Sigmoid colon (tissue), 6 donors: ENCODE measurements at regions not wholly inside any gene's neighbourhood (a gene's known extent, or its start where the extent isn't known, plus 50 kb on each side); places are given as distances from the start of the nearest gene placed in this dataset.
"Not testable (repeated sequence)": the region's sequence is repeated elsewhere in the genome, so short reads cannot be mapped to it uniquely, and the experiment has no call there.

Source experiments
- DNase-seq: peaks from one replicate; pipeline ENCODE4 v3.0.0-alpha.2; 2019
- H3K27ac ChIP-seq, 4 donors: fragments of 200-600 bp; sonication (generic); one replicate each; pipeline ENCODE4 v1.5.1; 2016 to 2019; ENCODE audit warnings: mild to moderate bottlenecking in 1 of 4
- H3K27me3 ChIP-seq, 3 donors: fragments of 200-600 bp; sonication (generic); one replicate each; pipeline ENCODE4 v1.5.1; 2019; ENCODE audit warnings: mild to moderate bottlenecking in 1 of 3
- H3K36me3 ChIP-seq, 4 donors: fragments of 200-600 bp; sonication (generic); one replicate each; pipeline ENCODE4 v1.5.1; 2016 to 2019
- H3K4me1 ChIP-seq, 4 donors: fragments of 200-600 bp; sonication (generic); one replicate each; pipeline ENCODE4 v1.5.1; 2017 to 2019
- H3K4me3 ChIP-seq, 4 donors: fragments of 200-600 bp; sonication (generic); one replicate each; pipeline ENCODE4 v1.5.1; 2017 to 2019; ENCODE audit warnings: mild to moderate bottlenecking in 2 of 4, moderate library complexity in 1 of 4
- H3K9me3 ChIP-seq, 4 donors: fragments of 200-600 bp in 3 of 4; sonication (generic) in 3 of 4; one replicate each; pipeline versions ENCODE4 v1.5.1 to v1.6.1; 2013 to 2019
- EP300 ChIP-seq, 4 donors: sonication (generic); formaldehyde crosslinking; IDR thresholded peaks; one replicate each; pipeline ENCODE4 v1.6.1; 2017; ENCODE audit warnings: antibody characterized with exemption in 4 of 4
- POLR2A ChIP-seq, 2 donors: fragments of 450-650 bp; IDR thresholded peaks; one replicate each; pipeline ENCODE4 v1.6.1; 2016; ENCODE audit warnings: antibody characterized with exemption in 2 of 2, mild to moderate bottlenecking in 2 of 2, moderate library complexity in 2 of 2
- POLR2AphosphoS5 ChIP-seq, 4 donors: sonication (generic); formaldehyde crosslinking; IDR thresholded peaks; one replicate each; pipeline ENCODE4 v1.6.1; 2017; ENCODE audit warnings: antibody characterized with exemption in 4 of 4
- WGBS, 2 donors: extraction: QIAGEN DNeasy Blood & Tissue Kit; methylation state at CpG; one replicate each; pipeline ENCODE4 v1.1.7; 2013; 5-methylcytosine and 5-hydroxymethylcytosine counted together
- intact Hi-C: fragments of 100-400 bp; cut with DNase I; formaldehyde crosslinking; loops from one replicate; pipeline ENCODE4 v1.15.1; 2023
- TF ChIP-seq, protein P1 (sequence below), 4 experiments: fragments of 450-650 bp in 3 of 4; fragments of 200-600 bp in 1 of 4; IDR thresholded peaks; one replicate each; pipeline ENCODE4 v1.5.1; 2016 to 2019; ENCODE audit warnings: antibody characterized with exemption in 4 of 4, mild to moderate bottlenecking in 3 of 4, moderate library complexity in 2 of 4
- donor health status: healthy with polysubstance abuse.
- donor health status: healthy.

GRCh38 chr4:14919785-14920184, 82.5 kb upstream of the CPEB2 start:
- peaks cover 0 to 10% (median 7%) of the 10 kb centered on the region in 4 donors for H3K4me1 ChIP-seq
- H3K9me3 ChIP-seq: no peaks in the 10 kb centered on the region
- TF ChIP-seq POLR2A (IDR thresholded peaks at IDR 0.05): no peak
- TF ChIP-seq, protein P1, sequence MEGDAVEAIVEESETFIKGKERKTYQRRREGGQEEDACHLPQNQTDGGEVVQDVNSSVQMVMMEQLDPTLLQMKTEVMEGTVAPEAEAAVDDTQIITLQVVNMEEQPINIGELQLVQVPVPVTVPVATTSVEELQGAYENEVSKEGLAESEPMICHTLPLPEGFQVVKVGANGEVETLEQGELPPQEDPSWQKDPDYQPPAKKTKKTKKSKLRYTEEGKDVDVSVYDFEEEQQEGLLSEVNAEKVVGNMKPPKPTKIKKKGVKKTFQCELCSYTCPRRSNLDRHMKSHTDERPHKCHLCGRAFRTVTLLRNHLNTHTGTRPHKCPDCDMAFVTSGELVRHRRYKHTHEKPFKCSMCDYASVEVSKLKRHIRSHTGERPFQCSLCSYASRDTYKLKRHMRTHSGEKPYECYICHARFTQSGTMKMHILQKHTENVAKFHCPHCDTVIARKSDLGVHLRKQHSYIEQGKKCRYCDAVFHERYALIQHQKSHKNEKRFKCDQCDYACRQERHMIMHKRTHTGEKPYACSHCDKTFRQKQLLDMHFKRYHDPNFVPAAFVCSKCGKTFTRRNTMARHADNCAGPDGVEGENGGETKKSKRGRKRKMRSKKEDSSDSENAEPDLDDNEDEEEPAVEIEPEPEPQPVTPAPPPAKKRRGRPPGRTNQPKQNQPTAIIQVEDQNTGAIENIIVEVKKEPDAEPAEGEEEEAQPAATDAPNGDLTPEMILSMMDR (IDR thresholded peaks at IDR 0.05): no peak
- TF ChIP-seq EP300 (IDR thresholded peaks at IDR 0.05): no peak
- TF ChIP-seq POLR2AphosphoS5 (IDR thresholded peaks at IDR 0.05): no peak
- H3K27ac ChIP-seq: no peak overlapping the region
- 92 to 94% methylated on average over 7 of the region's 7 CpGs for WGBS, 2 donors
- no peak overlapping the region for H3K4me3 ChIP-seq
- no peaks in the 10 kb centered on the region for H3K27me3 ChIP-seq
- intact Hi-C loops: loop anchor here (5.0 kb wide), 1 partner anchor 82 kb away; no protein-coding TSS in a partner anchor
- DNase-seq: no peak
- H3K36me3 ChIP-seq: no peaks in the 10 kb centered on the region

DNA sequence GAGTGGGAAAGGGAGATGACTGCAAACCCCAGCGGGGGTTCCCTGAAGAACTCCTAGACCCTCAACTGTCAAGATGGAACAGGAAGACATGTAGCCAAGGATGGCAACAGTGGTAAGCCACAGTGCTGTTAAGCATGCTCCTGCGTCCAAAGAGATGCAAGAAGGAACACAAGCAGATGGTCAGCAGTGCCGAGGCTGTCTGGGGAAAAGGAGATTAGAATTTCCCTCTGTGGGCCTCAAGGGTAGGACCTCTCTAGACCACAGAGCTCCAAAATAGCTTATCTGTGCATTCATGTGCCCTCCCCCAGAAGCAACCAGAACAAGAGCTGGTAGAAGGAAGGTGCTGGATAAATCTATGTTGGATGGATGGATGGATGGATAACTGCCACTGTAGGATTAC, 82.0 kb upstream of the CPEB2 start:
- WGBS, 2 donors: 77 to 84% methylated on average over 3 of the region's 3 CpGs
- no peak for TF ChIP-seq EP300 (IDR thresholded peaks at IDR 0.05)
- TF ChIP-seq, protein P1 (IDR thresholded peaks at IDR 0.05): no peak
- TF ChIP-seq POLR2A (IDR thresholded peaks at IDR 0.05): no peak
- no peak for TF ChIP-seq POLR2AphosphoS5 (IDR thresholded peaks at IDR 0.05)
- DNase-seq: no peak
- H3K27me3 ChIP-seq: no peaks in the 10 kb centered on the region
- intact Hi-C loops: no loop called here
- H3K36me3 ChIP-seq: no peaks in the 10 kb centered on the region
- H3K4me3 ChIP-seq: no peak overlapping the region
- peaks cover 0 to 10% (median 7%) of the 10 kb centered on the region in 4 donors for H3K4me1 ChIP-seq
- H3K27ac ChIP-seq: no peak overlapping the region
- no peaks in the 10 kb centered on the region for H3K9me3 ChIP-seq

- Histone ChIP-seq H3K27ac (no peak overlapping the region), H3K36me3 (no peaks in the 10 kb centered on the region), H3K4me1 (peaks cover 0 to 10% (median 7%) of the 10 kb centered on the region in 4 donors), H3K4me3 (no peak overlapping the region), H3K27me3 (no peaks in the 10 kb centered on the region), H3K9me3 (no peaks in the 10 kb centered on the region)
- WGBS, 2 donors: 96 to 99% methylated on average over 3 of the region's 3 CpGs
- intact Hi-C loops: no loop called here
- TF ChIP-seq POLR2AphosphoS5 (IDR thresholded peaks at IDR 0.05) (no peak), EP300 (IDR thresholded peaks at IDR 0.05) (no peak), POLR2A (IDR thresholded peaks at IDR 0.05) (no peak)
- TF ChIP-seq, protein P1 (IDR thresholded peaks at IDR 0.05): no peak
- no peak for DNase-seq
Measured at GRCh38 chr4:14920759-14921320, 81.4 kb upstream of the CPEB2 start.

GRCh38 chr4:14921781-14922180, 80.5 kb upstream of the CPEB2 start:
- intact Hi-C loops, DNase-seq, H3K36me3 ChIP-seq, H3K27ac ChIP-seq, H3K4me3 ChIP-seq, H3K27me3 ChIP-seq, H3K9me3 ChIP-seq: not testable (repeated sequence)
- H3K4me1 ChIP-seq: peaks cover 0 to 14% (median 8%) of the 10 kb centered on the region in 4 donors
- WGBS, 2 donors: 61 to 79% methylated on average over 2 of the region's 2 CpGs

DNA sequence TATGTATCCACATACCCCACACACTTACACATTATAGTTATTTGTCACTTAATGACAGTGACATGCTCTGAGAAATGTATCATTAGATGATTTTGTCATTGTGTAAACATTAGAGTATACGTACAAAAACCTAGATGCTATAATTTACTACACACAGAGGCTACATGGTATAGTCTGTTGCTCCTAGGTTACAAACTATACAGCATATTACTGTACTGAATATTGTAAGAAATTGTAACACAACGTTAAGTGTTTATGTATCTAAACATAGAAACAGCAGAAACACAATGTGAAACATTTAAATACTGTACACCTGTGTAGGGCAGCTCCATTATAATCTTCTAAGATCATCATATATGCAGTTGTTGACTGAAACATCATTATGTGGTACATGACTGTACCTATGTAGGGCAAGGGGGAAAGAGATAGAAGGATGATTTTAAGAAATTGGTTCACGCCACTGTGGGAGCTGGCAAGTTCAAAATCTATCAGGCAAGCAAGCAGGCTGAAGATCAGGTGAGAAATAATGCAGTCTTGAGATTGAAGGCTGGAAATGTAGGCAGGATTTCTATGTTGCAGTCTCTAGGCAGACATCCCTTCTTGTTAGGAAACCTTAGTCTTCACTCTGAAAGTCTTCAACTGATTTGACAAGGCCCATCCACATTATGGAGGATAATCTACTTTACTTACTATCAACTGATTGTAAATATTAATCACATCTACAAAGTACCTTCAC, 78.0 kb upstream of the CPEB2 start:
- Histone ChIP-seq H3K9me3 (no peaks in the 10 kb centered on the region), H3K36me3 (no peaks in the 10 kb centered on the region), H3K4me3 (no peak overlapping the region), H3K27me3 (no peaks in the 10 kb centered on the region), H3K27ac (no peak overlapping the region), H3K4me1 (peaks cover 0 to 7% (median 7%) of the 10 kb centered on the region in 4 donors)
- intact Hi-C loops: no loop called here
- 65 to 79% methylated on average over 3 of the region's 3 CpGs for WGBS, 2 donors
- TF ChIP-seq EP300 (IDR thresholded peaks at IDR 0.05) (no peak), POLR2A (IDR thresholded peaks at IDR 0.05) (no peak), POLR2AphosphoS5 (IDR thresholded peaks at IDR 0.05) (no peak)
- TF ChIP-seq, protein P1 (IDR thresholded peaks at IDR 0.05): no peak
- DNase-seq: no peak
